GM20431 (cell line): ENCODE measurements at regions not wholly inside any gene's neighbourhood (a gene's known extent, or its start where the extent isn't known, plus 50 kb on each side); places are given as distances from the start of the nearest gene placed in this dataset.
"Not testable (repeated sequence)": the region's sequence is repeated elsewhere in the genome, so short reads cannot be mapped to it uniquely, and the experiment has no call there.

Experiments
- in situ Hi-C: fragments of 300-500 bp; cut with MseI, MboI; formaldehyde crosslinking; loops from one replicate; pipeline ENCODE4 v1.15.0; 2020; ENCODE audit warnings: low sequenced_read_pairs; ENCODE audit not compliant: unreplicated experiment

DNA sequence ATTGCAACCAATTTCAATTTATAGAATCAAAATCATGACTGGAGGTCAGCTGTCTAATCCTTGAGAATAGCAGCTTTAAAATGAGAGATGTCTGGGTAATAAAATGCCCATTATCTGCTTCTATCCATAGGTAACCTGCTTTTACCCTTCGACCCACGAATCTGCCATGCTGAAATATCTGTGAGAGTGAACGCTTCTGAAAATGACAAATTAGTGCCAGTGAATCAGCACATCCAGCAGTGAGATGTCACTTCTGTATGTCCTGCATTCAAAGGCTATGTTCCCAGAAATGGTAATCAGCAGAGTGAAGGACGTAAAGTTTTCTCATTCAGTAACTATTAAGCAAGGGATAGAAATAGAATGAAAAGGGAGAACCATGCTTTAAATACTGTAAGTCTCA, 532.4 kb upstream of the ITGA1 start:
- in situ Hi-C loops: no loop called here

DNA sequence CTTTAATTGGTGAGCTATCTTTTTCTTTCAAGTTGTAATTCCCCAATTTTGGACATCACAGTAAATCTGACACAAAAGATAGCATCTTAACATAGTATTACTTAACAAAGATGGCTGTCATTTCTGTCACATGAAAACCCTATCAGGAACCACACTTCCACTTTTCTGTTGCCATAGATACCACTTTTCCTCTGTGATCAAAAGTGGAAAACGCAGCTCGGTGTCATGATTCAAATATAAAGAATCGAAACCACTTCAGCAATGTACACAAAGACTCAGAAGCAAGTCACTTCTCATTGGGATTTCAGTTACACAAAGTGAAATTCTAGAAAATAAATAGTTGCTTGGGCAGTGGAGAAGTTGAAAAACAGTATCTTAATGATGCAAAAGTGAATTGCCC, 524.9 kb upstream of the ITGA1 start:
- in situ Hi-C loops: no loop called here

- in situ Hi-C loops: no loop called here
Observed at GRCh38 chr5:52269401-52269800, 518.3 kb upstream of the ITGA1 start.

DNA sequence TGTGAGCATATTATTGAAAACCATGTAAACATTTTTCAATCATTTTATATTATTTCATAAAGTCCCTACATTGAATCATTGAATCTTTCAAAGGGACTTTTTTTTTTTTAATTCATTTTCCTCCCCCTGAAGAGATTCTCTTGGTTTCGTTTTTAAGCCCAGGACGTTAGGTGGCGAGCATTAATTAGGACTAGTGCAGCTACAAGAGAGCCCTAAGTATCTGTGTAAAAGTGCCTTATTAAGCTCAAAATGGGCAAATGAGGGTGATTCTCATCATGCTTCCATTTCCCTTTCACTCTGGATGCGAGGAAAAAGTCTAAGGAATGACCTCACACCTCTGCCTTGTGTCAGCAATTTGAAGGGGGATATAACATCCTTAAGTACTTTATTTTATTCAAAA, 517.9 kb upstream of the ITGA1 start:
- in situ Hi-C loops: no loop called here

DNA sequence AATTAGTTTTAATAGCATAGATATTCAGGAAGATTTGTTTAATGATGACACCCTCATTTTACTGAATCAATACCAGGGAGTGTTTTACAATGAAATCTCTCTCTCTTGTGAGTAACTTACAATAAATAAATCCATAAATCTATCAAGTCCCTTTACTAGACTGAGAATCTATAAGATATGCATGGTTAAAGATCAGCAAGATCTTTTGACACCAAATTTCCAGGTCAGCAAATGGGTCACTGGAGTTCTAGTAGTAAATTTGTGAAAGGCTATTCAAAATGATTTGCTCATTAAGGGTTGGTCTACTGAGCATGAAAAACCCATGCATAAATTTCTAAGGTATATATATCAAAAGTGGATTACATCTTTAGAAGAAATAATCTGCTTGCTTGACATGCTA, 512.1 kb upstream of the ITGA1 start:
- in situ Hi-C loops: no loop called here

GRCh38 chr5:52277101-52277500, 510.6 kb upstream of the ITGA1 start:
- in situ Hi-C loops: no loop called here

DNA sequence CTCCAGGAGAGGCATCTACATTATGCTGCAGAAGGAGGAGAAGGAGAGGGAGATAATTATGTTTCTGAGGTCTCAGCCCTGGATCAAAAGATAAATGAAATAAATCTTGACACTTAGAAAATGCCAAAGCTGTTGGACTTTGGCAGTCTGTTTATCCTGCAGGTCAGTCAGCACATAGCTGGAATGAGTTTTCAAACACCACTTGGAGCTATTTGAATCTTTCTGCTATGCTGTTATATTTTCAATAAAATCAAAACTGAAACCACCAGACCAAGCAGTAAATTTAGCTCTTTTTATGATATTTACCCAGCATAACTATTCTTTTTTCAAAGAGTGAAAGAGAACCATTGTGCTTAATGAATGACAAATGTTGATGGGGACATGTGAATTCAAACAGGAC, 505.1 kb upstream of the ITGA1 start:
- in situ Hi-C loops: no loop called here

- in situ Hi-C loops: no loop called here
Observed at GRCh38 chr5:52283221-52283620, 504.5 kb upstream of the ITGA1 start.

GRCh38 chr5:52300703-52301372, 486.9 kb upstream of the ITGA1 start:
- in situ Hi-C loops: no loop called here

GRCh38 chr5:52304816-52305215, 482.9 kb upstream of the ITGA1 start:
- in situ Hi-C loops: not testable (repeated sequence)

DNA sequence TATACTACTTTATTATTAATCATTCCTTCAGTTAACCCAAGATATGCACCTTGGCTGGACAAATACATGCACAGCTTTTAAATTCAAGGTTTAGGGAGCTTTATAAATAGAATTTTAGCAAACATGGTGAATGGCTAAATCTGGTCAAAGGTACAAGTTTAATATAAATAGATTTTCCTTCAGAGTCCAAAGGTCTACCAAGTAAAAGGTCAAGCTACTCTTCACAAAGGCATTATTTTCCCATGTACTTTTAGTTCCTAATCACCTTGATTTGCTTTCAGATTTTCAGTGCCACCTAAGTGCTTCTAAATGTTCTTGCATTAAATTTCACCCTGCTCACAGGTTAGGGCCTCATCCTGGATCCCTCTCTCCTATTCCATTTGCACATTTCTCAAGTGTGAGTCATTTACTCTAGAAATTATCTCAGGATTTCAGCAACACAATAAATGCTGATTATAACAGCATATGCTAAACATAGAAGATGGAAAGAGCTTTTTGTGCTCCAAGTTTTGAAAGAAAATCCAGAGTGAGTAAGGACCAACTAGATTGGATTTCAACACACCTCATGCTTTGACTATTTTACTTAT, 459.4 kb upstream of the ITGA1 start:
- in situ Hi-C loops: no loop called here

GRCh38 chr5:52331725-52332124, 456.0 kb upstream of the ITGA1 start:
- in situ Hi-C loops: no loop called here

DNA sequence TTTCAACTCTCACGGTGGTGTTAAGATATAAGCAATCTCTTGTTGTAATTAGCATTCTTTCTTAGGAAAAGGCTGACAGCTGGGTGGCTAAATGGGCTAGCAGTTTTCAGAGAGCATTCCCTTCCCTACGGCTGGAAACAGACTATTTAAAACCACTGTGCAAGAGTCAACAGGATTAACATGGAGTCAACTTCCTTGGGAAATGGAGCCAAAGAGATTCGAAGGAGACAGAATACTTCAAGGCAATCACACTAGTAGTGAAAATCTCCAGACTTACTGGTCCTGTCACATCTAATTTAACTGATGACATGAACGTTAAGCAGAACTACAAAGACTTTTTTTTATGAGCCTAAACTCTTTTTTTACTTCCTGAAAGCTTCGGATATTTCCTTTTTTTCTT, 453.3 kb upstream of the ITGA1 start:
- in situ Hi-C loops: no loop called here

DNA sequence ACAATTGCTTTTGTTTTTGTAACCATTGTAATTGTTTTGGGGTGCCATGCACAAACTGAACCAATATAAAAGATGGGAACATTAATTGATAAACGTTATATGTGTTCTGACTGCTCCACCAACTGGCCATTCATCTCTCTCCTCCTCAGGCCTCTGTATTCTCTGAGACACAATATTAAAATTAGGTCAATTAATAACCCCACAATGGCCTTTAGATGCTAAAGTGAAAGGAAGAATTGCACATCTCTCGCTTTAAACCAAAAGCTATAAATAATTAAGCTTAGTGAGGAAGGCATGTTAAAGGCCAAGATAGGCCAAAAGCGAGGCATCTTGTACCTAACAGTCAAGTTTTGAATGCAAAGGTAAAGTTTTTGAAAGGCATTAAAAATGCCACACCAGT, 448.4 kb upstream of the ITGA1 start:
- in situ Hi-C loops: no loop called here

GRCh38 chr5:52342361-52342760, 445.4 kb upstream of the ITGA1 start:
- in situ Hi-C loops: no loop called here

GRCh38 chr5:52356311-52356918, 431.3 kb upstream of the ITGA1 start:
- in situ Hi-C loops: no loop called here

DNA sequence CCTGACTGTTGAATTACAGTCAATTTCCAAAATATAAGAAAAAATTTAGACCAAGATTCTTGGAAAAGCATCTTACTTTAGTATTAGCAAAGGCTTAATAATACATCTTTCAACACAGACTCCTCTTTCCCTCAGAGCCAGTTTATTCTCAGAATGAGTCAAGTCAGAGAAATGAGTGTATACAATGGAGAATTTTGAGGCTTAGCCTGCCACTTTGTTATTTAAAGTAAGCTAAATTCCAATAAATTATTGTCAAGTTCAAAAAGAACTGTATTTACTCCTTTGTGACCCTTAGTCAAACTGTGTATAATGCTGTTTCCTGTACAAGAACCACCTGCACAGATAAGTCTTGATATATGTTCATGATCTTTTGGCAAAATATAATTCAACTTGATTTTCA, 428.5 kb upstream of the ITGA1 start:
- in situ Hi-C loops: no loop called here

DNA sequence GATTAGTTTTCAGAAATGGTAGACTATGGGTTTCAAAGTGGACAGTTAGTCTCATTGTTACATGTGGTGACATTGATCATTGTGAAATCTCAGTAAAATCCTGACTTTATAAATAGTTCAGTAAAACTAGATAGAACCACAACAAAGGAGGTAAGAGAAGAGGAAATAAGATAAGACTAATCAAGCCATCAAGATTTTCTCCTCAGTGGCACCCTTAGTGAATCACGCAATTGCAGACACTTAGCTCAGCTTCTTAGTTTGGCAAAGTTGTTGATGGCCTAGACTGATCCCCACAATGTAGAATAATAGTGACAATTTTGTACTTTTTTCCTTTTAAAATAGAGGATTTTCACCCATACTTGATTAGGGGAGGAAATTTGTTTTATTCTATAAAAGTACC, 426.7 kb upstream of the ITGA1 start:
- in situ Hi-C loops: no loop called here

GRCh38 chr5:52374286-52374685, 413.4 kb upstream of the ITGA1 start:
- in situ Hi-C loops: no loop called here

DNA sequence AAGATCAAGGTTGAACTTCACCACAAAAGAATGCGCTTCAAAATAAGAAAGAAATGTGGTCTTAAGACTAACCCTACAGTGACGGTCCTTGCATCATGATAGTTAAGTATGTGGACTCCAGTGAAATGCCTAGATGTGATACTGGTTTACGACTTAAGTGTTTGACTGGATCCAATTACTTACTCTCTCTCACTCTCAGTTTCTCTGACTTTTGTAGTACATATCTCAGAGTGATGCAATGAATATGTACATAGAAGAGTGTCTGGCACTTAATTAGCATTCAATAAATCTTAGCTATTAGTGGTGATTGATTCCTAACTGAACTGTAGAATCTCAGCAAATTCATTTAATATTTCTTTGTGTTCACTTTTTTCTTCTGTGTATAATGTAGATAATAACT, 411.7 kb upstream of the ITGA1 start:
- in situ Hi-C loops: no loop called here

DNA sequence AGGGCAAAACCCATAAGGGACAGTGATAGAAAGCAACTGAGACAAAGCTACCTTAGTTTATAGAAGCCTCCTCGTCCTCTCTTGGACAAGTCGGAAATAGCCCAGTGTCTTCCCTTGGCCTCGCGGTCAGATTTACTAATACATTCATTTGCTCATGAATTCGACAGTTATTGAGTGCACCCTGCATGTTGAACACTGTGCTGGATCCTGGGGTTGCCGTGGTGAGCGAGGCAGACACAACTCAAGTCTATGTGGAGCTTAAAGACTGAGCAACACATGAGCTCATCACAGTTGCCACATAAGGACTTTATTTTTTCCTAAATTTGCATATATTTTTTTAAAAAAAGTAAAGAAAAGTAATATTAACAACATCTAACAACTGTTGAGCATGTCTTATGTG, 411.1 kb upstream of the ITGA1 start:
- in situ Hi-C loops: no loop called here

DNA sequence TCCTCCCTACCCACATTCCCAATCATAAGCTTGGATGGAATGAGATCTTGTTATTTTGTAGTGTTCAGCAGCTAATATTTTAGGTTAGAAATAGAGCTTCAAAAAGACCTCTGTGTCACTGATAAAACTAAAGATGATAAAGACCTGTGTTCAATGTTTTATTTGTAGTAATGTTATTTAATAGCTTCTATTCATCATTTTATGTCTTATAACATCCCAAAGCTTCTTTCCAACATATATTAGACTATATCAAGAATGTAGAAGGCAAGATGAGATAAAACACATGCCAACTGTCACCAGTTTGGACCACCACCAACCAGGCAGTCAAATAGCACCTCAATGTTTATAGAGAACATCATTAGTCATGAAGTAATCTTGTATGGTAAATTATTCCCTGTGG, 409.5 kb upstream of the ITGA1 start:
- in situ Hi-C loops: no loop called here
